NCI-H748 (cell line): ENCODE measurements at regions not wholly inside any gene's neighbourhood (a gene's known extent, or its start where the extent isn't known, plus 50 kb on each side); places are given as distances from the start of the nearest gene placed in this dataset.
"Not testable (repeated sequence)": the region's sequence is repeated elsewhere in the genome, so short reads cannot be mapped to it uniquely, and the experiment has no call there.

Experiments used
- DNase-seq: peaks from one replicate; lab custom pipeline; 2025; ENCODE audit not compliant: unreplicated experiment; lab: John Stamatoyannopoulos, UW

- no peak for DNase-seq
These were observed 128.0 kb downstream of the BARX2 start for GRCh38 chr11:129503646-129504045.

DNA sequence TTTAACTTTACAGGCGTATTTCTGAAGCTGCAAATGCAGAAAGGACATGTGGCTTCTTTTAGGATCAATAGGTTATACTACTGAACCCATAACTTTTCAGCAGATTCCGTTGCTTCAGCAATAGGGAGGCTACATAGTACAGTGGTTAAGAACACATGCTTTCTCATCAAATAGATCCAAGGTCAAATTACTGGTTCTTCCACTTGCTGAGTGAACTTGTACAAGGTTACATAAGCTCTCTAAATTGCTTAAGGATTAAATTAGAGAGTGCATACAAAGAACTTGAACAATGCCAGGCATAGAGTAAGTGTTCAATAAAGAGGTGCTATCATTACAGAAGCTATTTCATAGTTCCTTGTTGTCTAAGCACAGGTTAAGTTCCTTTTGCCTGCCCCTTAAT lies 129.6 kb downstream of the BARX2 start:
- DNase-seq, result no peak

DNA sequence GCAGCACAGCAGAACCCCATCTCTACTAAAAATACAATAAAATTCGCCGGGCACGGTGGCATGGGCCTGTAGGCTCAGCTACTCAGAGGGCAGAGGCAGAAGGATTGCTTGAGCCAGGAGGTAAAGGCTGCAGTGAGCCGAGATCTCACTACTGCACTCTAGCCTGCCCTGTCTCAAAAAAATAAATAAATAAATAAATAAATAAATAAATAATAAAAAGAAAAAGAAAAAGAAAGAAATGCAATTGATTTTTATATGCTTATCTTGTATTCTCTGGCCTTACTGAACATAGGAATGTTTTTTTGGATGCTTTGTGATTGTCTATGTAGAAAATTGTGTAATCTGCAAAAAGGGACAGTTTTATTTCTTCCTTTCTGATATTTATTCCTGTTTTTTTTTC lies 132.5 kb downstream of the BARX2 start:
- DNase-seq, result no peak

GRCh38 chr11:129528296-129528695 lies 152.6 kb downstream of the BARX2 start:
- no peak for DNase-seq

DNA sequence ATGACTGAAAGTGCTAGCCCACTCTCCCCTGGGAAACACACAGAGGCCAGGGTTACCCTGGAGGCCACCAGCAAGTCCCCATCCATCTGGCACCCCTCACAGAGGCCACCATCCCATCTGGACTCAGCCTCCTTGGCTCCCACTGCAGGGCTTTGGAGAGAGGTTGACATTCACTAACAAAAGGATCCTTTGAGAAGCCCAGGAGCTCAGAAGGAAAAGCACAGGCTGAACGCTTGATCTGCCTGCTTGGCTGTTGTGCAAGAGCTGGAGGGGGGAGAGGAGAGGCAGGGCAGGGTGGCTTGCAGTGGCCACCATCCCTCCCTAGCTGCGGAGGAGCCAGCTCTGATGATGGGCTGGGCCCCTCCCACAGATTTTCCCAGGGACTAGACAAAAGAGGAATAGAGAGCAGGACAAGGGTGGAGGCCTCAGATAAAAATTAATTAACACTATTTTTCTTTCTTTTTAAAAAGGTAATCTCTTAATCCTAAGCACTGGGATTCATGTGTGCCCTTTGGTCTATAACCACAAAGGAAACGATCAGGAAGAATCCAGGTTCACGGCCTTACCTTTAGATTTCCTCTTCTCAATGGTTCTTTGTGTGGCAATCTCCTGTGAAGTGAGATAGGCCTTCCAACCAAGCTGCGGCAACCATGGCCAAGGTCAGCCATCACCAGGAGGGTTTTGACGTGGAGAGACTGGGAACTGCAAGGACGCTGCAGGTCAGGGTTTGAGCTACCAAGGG lies 154.7 kb downstream of the BARX2 start:
- DNase-seq, result no peak

- DNase-seq, result no peak
These were observed 157.7 kb downstream of the BARX2 start for GRCh38 chr11:129533395-129533794.

DNA sequence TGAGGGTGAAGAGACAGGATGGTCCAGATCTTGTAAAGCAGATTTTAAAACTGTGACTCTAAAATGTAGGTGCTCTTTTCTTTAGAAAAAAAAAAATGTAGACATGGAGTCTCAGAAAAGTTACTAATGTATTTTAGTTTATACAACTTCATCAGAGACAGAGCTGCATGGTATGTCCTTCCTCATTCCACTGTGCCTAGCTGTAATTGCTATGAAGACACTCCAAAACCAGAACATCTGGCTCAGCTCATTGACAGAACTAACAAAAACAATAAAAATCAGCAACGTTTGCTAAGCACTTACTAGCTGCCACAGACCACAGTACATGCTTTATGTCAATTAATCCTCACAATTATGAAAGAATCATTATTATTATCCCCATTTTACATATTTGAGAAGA lies 160.7 kb downstream of the BARX2 start:
- no peak for DNase-seq

GRCh38 chr11:129538323-129538722 lies 162.7 kb downstream of the BARX2 start:
- DNase-seq, result no peak

DNA sequence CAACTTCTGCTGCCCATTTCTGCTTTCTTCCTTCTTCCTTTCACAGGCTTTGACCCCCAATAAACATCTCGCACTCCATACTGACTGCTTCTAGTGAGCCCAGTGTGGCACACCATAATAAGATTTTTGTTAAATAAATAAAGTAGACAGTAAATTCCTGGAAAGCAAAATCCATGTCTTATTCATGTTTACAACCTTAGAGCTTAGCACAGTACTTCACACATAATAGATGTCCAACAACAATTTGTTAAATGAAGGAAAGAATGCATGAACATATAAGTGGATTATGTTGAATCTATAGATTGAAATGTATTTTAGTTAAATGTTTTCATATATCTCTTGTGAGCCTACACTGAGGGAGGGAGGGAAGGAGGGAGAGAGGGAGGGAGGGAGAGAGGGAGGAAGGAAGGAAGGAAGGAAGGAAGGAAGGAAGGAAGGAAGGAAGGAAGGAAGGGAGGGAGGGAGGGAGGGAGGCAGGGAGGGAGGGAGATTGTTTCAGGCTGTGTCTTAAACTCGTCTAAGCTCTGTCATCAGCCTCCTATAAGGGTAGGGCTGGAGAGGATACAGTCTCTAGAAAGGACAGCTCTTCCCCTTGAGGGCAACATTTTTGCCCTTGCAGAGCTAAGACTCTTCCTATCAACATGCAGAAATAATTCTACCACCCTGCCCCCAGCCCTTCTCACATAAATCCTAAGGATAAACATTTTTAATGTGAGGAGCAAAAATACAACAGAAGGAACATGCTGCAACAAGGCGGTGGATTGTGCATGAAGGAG lies 168.1 kb downstream of the BARX2 start:
- no peak for DNase-seq

DNA sequence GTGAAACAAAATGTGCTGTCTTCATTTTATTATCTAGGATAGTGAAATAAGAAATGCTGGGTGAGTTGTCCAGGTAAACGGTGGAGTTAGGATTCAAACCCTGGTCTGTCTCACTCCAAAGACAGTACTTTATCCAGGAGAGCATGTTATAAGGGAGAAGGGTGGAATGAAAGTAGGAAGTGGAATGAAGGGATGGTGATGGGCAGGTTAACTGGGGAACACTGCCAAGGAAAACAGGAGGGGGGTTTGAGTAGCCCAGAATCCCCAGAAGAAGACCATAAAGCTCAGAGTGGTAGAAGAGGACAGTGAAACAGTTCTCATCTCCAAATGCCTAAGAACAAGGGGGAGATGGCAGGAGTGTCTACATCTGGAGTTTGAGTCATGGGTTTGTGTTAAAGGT lies 169.0 kb downstream of the BARX2 start:
- DNase-seq, result no peak

- DNase-seq, result no peak
These were observed 170.6 kb downstream of the BARX2 start for GRCh38 chr11:129546266-129546665.

DNA sequence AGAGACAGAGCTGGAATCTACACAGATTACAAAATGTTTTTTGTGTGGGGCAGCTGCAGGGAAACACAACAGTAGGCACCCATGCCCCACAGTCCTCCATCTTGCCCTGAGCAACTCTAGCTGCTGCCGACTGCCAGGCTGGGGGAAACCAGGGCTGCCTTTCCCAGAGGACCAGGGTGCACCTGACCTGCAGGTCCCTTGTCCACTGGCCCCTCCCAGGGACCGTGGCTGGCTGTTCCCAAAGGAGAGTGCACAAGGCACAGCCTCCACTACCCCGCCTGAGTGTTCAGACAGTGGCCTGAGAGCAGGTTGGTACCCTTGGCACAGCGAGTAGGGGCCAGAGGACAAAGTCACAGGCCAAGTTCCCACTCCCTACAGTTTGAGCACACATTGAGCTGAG lies 181.8 kb downstream of the BARX2 start:
- no peak for DNase-seq

DNA sequence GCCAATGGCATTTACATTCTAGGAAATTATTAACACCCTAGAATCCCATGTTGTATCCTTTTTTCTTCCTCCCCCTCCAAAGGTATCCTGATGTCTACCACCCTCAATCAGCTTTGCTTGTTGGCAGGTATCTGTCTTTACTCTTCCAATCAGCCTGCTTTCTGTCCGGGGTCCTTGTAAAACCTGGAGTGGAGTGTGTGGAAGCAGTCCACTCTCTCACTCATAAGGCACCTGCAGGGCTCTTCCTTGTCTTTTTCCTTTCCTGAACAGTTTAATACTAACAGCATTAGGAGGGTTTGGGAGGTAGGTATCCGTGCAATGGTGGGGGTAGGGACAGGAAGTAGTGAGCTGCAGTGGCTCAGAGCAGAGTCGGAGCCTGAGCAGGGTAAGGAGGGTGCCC lies 193.4 kb downstream of the BARX2 start:
- DNase-seq, result no peak

GRCh38 chr11:129572667-129573066 lies 197.0 kb downstream of the BARX2 start:
- DNase-seq, result not testable (repeated sequence)

DNA sequence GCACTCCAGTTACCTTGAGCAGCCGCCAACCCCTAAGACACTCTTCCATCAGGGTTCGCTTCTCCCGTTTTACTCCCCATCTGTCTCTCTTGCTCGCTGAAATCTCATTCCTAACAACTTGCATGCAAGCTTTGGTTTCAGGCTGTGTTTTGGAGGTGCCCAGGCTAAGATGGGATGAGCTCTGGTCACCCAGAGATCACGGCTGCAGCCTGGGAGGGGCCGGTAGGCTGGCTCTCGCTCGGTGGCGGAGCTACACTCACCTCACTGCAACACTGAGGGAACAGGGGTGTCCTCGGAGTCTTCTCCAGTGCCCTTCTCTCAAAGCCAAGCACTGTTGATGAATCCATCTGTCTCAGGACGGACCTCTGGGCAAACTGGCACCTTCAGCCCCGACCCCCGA lies 197.5 kb downstream of the BARX2 start:
- no peak for DNase-seq

DNA sequence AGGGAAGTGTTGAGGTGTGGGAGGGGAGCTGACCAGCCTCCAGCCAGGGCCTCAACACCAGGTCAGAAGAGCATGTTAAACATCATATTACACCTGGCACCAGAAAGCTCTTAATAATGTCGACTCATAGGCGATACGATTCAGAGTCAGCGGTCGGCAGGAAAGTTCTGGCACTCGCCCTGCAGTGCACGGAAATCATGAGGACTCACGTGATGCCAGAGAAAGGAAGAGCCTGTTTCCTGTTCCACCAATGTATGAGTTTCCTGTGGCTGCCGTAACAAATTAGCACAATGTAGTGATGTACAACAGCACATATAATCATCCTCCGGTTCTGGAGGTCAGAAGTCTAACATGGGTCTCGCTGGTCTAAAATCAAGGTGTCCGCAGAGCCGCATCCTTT lies 198.8 kb downstream of the BARX2 start:
- DNase-seq, result no peak

- no peak for DNase-seq
These were observed 201.0 kb downstream of the BARX2 start for GRCh38 chr11:129576652-129577051.

DNA sequence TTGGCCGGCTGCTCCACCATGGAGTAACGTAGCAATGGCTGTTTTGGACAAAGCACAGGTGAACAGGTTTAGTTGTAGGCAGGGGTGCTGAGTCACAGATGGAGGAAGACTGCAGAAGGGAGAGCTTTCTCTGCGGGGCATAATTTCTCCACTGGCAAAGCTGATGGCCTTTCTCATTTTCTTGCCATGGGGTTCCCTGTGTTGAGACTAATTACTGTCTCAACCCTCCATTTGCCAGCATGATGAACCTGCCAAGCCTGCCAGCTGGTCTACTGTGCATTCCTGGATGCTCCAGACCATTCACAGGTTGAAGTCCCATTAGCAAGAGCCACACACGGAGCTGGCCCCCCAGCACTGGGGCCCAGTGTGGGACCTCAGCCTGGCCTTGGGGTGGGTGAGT lies 202.4 kb downstream of the BARX2 start:
- no peak for DNase-seq

DNA sequence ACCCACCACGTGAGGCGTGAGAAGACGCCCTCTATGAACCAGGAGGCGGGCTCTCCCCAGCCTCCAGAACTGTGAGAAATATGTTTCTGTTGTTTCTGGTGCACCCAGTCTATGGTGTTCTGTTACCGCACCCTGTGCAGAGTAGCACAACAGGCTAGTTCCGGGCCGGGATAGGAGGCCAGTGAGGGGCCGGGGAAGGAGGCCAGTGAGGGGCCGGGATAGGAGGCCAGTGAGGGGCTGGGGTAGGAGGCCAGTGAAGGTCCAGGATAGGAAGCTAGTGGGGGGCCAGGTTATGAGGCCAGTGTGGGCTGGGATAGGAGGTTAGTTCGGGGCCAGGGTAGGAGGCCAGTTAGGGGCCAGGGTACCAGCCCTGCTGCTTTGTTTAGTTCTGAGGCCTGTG lies 204.6 kb downstream of the BARX2 start:
- DNase-seq, result no peak

DNA sequence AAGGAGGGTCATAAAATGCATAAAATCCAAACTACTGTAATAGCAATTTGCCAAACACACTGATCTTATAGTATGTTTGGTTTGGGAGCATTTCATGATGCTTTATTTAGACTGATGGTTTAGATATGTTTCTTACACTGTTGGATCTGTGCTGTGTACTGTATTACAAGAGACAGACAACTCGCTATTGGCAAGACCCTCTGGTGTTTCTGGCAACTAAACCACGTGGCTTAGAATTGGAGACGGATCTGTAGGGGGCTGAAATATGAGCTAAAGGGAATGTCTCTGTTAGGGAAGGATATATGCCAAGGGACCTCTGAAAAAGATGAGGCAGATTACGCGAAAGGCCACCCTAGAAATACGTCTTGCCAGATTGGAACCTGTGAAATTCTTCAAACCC lies 208.7 kb downstream of the BARX2 start:
- DNase-seq, result no peak

- no peak for DNase-seq
These were observed 213.7 kb downstream of the BARX2 start for GRCh38 chr11:129589190-129589860.
